CD1c-positive myeloid dendritic cell (primary cell): ENCODE measurements at regions not wholly inside any gene's neighbourhood (a gene's known extent, or its start where the extent isn't known, plus 50 kb on each side); places are given as distances from the start of the nearest gene placed in this dataset.
A peak's percentile ranks its signal among the peaks of the same experiment; 100 is the strongest.

Experiments
- DNase-seq: peaks from one replicate; pipeline ENCODE4 v3.0.0-alpha.2; 2016; ENCODE audit errors: extremely low spot score

- no peak for DNase-seq
These were observed 144.2 kb upstream of the GEMIN8 start for GRCh38 chrX:14173873-14174272.

- DNase-seq: no peak
These were observed 135.1 kb upstream of the GEMIN8 start for GRCh38 chrX:14164828-14165227.

GRCh38 chrX:14125462-14125861 lies 95.8 kb upstream of the GEMIN8 start:
- DNase-seq: no peak

GRCh38 chrX:14124562-14124961 lies 94.9 kb upstream of the GEMIN8 start:
- no peak for DNase-seq

GRCh38 chrX:14095702-14096101 lies 66.0 kb upstream of the GEMIN8 start:
- peak; percentile 42 for DNase-seq

- DNase-seq: no peak
These were observed 64.5 kb upstream of the GEMIN8 start for GRCh38 chrX:14094191-14094590.

- DNase-seq: no peak
These were observed 54.8 kb upstream of the GEMIN8 start for GRCh38 chrX:14084466-14084865.

- DNase-seq: no peak
These were observed 54.1 kb upstream of the GEMIN8 start for GRCh38 chrX:14083783-14084182.

- DNase-seq: no peak
These were observed 50.3 kb upstream of the GEMIN8 start for GRCh38 chrX:14079891-14080430.
